SU-DHL-6 (cell line): ENCODE measurements at regions not wholly inside any gene's neighbourhood (a gene's known extent, or its start where the extent isn't known, plus 50 kb on each side); places are given as distances from the start of the nearest gene placed in this dataset.

Experiments
- H2AFZ ChIP-seq: fragments of 200-600 bp; sonication (generic); 2 replicates; pipeline ENCODE4 v1.6.1; 2014; ENCODE audit warnings: low read depth, mild to moderate bottlenecking, moderate library complexity, mixed read lengths, antibody characterized with exemption, low read length; ENCODE audit not compliant: severe bottlenecking
- H3F3A ChIP-seq: fragments of 200-600 bp; shearing (Covaris generic); 2 replicates; pipeline ENCODE4 v1.6.0; 2016; ENCODE audit warnings: antibody characterized with exemption, mild to moderate bottlenecking; ENCODE audit not compliant: insufficient read depth
- H3K27ac ChIP-seq: fragments of 200-600 bp; sonication (generic); 2 replicates; pipeline ENCODE4 v1.5.1; 2016; ENCODE audit warnings: low read depth, mild to moderate bottlenecking, low read length, moderate library complexity, mixed read lengths
- H3K27me3 ChIP-seq: fragments of 200-600 bp; sonication (generic), shearing (Covaris generic); 2 replicates; pipeline ENCODE4 v1.6.0; 2014; ENCODE audit warnings: mild to moderate bottlenecking, low read length
- H3K36me3 ChIP-seq: fragments of 200-600 bp; sonication (generic); 2 replicates; pipeline ENCODE4 v1.6.1; 2014; ENCODE audit warnings: mild to moderate bottlenecking, low read length, mixed read lengths
- H3K4me2 ChIP-seq: fragments of 300-600, 200-600 bp; shearing (Covaris generic), sonication (generic); 2 replicates; pipeline ENCODE4 v1.6.0; 2014; ENCODE audit warnings: low read length, low read depth, mild to moderate bottlenecking; ENCODE audit not compliant: poor library complexity, severe bottlenecking
- H3K4me3 ChIP-seq: fragments of 200-600 bp; sonication (generic); 2 replicates; pipeline ENCODE4 v1.5.1; 2014; ENCODE audit warnings: antibody characterized with exemption, low read length, mild to moderate bottlenecking, mixed read lengths; ENCODE audit not compliant: insufficient read depth, poor library complexity, severe bottlenecking
- H3K79me2 ChIP-seq: fragments of 200-600 bp; sonication (generic); 2 replicates; pipeline ENCODE4 v1.6.1; 2014; ENCODE audit warnings: mild to moderate bottlenecking, low read length, moderate library complexity; ENCODE audit not compliant: insufficient read depth
- H3K9ac ChIP-seq: fragments of 200-600 bp; sonication (generic); 2 replicates; pipeline ENCODE4 v1.7.0; 2014; ENCODE audit warnings: mild to moderate bottlenecking, low read length
- H3K9me2 ChIP-seq: fragments of 200-600 bp; sonication (generic); replicated peaks from 2 replicates; pipeline ENCODE4 v1.6.1; 2014; ENCODE audit warnings: low read length; ENCODE audit not compliant: insufficient read depth
- H3K9me3 ChIP-seq: fragments of 200-600 bp; sonication (generic); 2 replicates; pipeline ENCODE4 v1.6.1; 2014; ENCODE audit warnings: low read length, mixed read lengths; ENCODE audit not compliant: insufficient read depth
- H4K20me1 ChIP-seq: fragments of 200-600 bp; sonication (generic); 2 replicates; pipeline ENCODE4 v1.6.1; 2014; ENCODE audit warnings: low read depth, mild to moderate bottlenecking, antibody characterized with exemption, low read length, moderate library complexity, mixed read lengths
- EZH2phosphoT487 ChIP-seq: fragments of 200-600 bp; sonication (generic), shearing (Covaris generic); conservative IDR thresholded peaks from 2 replicates; pipeline ENCODE4 v1.6.1; 2018; ENCODE audit warnings: mild to moderate bottlenecking, antibody characterized with exemption, low read length, moderate library complexity, mixed read lengths
- TF ChIP-seq, protein P1 (sequence below): fragments of 200-600 bp; sonication (generic); IDR thresholded peaks from one replicate; pipeline ENCODE4 v1.5.1; 2017; ENCODE audit warnings: antibody characterized with exemption, mild to moderate bottlenecking, low read length, moderate library complexity; ENCODE audit not compliant: insufficient read depth, poor library complexity, severe bottlenecking

DNA sequence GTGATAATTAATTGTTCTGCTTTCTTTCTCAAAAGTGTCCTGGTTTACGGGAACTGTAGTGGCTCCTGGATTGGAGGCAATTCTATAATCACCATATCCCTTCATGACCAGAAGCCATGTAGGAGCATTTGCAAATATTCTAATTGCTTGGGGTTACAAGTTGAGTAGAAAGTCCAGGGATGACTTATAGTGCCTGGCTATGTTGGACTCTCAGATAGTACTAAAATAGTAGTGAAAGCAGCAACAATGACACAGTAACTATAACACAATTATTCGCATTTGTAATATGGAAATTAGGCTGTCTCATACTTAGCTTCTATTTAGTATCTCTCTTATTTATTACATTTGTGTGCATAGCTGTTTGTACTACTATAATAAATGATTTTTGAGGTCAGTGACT lies 712.5 kb upstream of the GRAMD2B start:
- H3K27ac ChIP-seq, result no peak overlapping the region
- no peaks in the 10 kb centered on the region for H3K9me2 ChIP-seq
- H3K36me3 ChIP-seq, result no peaks in the 10 kb centered on the region
- no peaks in the 10 kb centered on the region for H3K79me2 ChIP-seq
- no peaks in the 10 kb centered on the region for H3K9me3 ChIP-seq
- no peak overlapping the region for H3K4me2 ChIP-seq
- H3K4me3 ChIP-seq, result no peak overlapping the region
- no peak for TF ChIP-seq EZH2phosphoT487
- TF ChIP-seq, protein P1, sequence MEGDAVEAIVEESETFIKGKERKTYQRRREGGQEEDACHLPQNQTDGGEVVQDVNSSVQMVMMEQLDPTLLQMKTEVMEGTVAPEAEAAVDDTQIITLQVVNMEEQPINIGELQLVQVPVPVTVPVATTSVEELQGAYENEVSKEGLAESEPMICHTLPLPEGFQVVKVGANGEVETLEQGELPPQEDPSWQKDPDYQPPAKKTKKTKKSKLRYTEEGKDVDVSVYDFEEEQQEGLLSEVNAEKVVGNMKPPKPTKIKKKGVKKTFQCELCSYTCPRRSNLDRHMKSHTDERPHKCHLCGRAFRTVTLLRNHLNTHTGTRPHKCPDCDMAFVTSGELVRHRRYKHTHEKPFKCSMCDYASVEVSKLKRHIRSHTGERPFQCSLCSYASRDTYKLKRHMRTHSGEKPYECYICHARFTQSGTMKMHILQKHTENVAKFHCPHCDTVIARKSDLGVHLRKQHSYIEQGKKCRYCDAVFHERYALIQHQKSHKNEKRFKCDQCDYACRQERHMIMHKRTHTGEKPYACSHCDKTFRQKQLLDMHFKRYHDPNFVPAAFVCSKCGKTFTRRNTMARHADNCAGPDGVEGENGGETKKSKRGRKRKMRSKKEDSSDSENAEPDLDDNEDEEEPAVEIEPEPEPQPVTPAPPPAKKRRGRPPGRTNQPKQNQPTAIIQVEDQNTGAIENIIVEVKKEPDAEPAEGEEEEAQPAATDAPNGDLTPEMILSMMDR, result no peak
- H3K27me3 ChIP-seq, result no peaks in the 10 kb centered on the region
- no peaks in the 10 kb centered on the region for H3F3A ChIP-seq
- H3K9ac ChIP-seq, result no peak overlapping the region
- H2AFZ ChIP-seq, result no peak overlapping the region
- no peaks in the 10 kb centered on the region for H4K20me1 ChIP-seq

DNA sequence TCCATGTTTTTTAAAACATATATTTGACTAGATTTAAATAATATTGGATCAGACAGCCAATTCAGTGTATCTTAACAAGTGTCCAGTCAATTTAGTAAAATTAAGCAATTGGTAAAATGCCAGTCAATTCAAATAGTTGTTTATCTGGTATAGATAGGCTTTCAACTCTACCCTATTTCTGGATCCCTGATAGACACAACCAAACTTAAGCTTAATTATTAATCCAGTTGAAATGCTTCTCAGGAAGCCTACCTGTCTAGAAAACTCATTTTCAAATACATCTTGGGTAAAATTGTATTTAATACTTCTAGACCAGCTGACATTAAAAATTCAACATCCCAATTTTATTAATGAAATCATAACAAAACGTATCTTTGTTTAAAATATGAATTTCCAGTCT lies 710.8 kb upstream of the GRAMD2B start:
- no peaks in the 10 kb centered on the region for H3K9me3 ChIP-seq
- H3K36me3 ChIP-seq, result no peaks in the 10 kb centered on the region
- TF ChIP-seq, protein P1, result no peak
- TF ChIP-seq EZH2phosphoT487, result no peak

DNA sequence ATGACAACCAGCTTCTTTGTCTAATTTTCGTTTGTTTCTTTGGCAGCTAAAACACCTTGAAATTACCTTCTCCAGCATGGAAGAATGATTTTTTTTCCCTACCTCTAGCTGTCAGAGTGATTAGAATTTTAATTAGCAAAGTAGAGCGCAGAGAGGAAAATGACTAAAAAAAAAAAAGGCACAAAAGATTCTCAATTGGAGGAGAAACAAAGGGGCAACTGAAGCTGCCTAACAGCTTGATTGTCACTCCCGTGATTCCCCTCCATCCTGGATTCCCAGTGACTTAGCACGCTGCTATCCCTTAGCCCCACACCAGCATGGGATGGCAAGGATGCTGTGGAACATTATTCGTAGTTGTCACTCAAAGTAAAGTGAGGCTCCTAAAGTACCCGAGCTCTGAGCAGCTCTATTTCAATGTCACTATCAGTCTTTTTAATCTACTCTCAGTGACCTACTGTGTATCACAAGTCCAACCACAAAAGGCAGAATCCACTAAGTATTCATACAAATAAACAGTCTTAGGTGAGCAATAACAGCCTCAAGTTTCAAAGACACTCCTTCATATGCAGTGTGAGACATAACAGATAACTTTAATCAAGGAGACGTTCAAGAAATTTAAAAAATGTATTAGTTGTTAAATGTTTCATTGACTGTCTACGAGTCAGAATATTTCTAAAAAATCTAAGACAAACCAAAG lies 710.0 kb upstream of the GRAMD2B start:
- Histone ChIP-seq H2AFZ (no peak overlapping the region), H3F3A (no peaks in the 10 kb centered on the region), H3K27ac (no peak overlapping the region), H3K27me3 (no peaks in the 10 kb centered on the region), H3K9me3 (no peaks in the 10 kb centered on the region), H3K79me2 (no peaks in the 10 kb centered on the region), H3K4me2 (no peak overlapping the region), H3K4me3 (no peak overlapping the region), H3K9ac (no peak overlapping the region), H3K36me3 (no peaks in the 10 kb centered on the region), H3K9me2 (no peaks in the 10 kb centered on the region), H4K20me1 (no peaks in the 10 kb centered on the region)
- TF ChIP-seq, protein P1, result no peak
- TF ChIP-seq EZH2phosphoT487, result no peak

More for the DNA sequence above, 710.8 kb upstream of the GRAMD2B start:
- Histone ChIP-seq H3K79me2 (no peaks in the 10 kb centered on the region), H3K9ac (no peak overlapping the region), H2AFZ (no peak overlapping the region), H3K4me3 (no peak overlapping the region), H3K27ac (no peak overlapping the region), H3K4me2 (no peak overlapping the region), H3K9me2 (no peaks in the 10 kb centered on the region), H3K27me3 (no peaks in the 10 kb centered on the region), H4K20me1 (no peaks in the 10 kb centered on the region), H3F3A (no peaks in the 10 kb centered on the region)
